ENCODE measurements at regions not wholly inside any gene's neighbourhood (a gene's known extent, or its start where the extent isn't known, plus 50 kb on each side); places are given as distances from the start of the nearest gene placed in this dataset.

DNA sequence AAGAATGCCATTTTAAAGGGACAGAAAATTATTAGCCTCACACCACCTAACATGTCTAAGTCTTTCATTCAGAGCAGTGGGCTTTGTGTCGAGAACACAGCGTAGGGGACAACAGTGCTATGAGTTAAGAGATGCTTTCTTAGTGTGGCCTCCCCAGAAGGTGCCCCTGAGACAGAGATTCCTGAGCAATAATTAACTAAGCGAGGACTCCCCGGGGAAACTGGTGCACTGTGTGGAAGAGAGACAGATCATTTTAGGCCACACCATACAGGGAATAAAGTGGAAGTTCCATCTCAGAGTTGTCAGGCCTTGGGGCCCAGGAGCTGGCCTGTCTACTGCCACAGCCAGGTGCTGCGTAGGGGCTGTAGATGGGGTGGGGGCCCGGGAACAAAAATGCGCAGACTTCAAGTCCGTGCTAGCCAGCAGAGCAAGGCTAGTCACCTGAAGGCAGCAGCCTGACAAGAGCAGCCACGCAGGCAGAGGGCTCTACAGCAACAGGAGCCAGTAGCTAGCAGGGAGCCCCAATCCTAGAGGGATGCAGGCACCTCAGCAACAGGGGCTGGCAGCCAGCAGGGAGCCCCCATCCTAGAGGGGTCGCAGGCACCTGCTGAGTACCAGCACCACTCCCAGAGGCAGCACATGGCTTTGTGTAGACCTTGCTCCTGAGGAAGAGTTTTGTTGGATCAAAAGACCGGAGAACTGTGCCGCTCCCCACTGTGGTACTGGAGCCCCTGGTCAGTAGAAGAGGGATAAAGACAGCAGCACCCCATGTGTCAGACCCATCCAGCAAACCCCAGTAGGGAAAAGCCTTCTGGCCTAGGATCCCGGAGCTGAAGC, 63.0 kb upstream of the NXT1 start:
- no peaks in the 10 kb centered on the region for H3K9me1 ChIP-seq (replicated peaks; ENCODE audit: control insufficient read depth, extremely low read depth, insufficient read depth, low read length)
- intact Hi-C loops (cut with micrococcal nuclease) (no loop called here), dilution Hi-C loops (cut with MboI; ENCODE audit: extremely low pct_ligation_motif_present, low sequenced_read_pairs) (no loop called here)
- BruUV-seq (replicated peaks) = no TSS peak
- no peak overlapping the region for H3K4me3 ChIP-seq (replicated peaks in 1 of 3; ENCODE audit: insufficient read depth in 1 of 3, low read depth in 1 of 3, low read length in 3 of 3)
- POLR2A ChIA-PET = no interaction called here
- H3K9me3 ChIP-seq (replicated peaks; ENCODE audit: control insufficient read depth, insufficient read depth, low read length) = no peaks in the 10 kb centered on the region
- no peak overlapping the region for H3K4me2 ChIP-seq (ENCODE audit: insufficient read depth, low read length)
- H3K27me3 ChIP-seq (ENCODE audit: control insufficient read depth in 2 of 2, insufficient read depth in 2 of 2, low read length in 2 of 2) = peaks cover 0 to 2% of the 10 kb centered on the region in 2 experiments
- FAIRE-seq (no peak), DNase-seq (ENCODE audit: low read depth, low spot score) (no peak)
- CTCF ChIA-PET = interaction anchor here (1.3 kb wide), 1 partner anchor 53 kb away, joined by 3 read pairs; no protein-coding TSS in a partner anchor
- no peaks in the 10 kb centered on the region for H4K20me1 ChIP-seq (replicated peaks; ENCODE audit: control insufficient read depth, extremely low read depth, insufficient read depth, low read length)
- H2AFZ ChIP-seq (ENCODE audit: low read depth, low read length) = no peak overlapping the region
- no peaks in the 10 kb centered on the region for H3K36me3 ChIP-seq (ENCODE audit: control insufficient read depth in 2 of 2, extremely low read depth in 1 of 2, insufficient read depth in 2 of 2, low read length in 2 of 2)
- no peaks in the 10 kb centered on the region for H3K79me2 ChIP-seq (ENCODE audit: control insufficient read depth, insufficient read depth, low read length)
- no peak overlapping the region for H3K27ac ChIP-seq (ENCODE audit: insufficient read depth, low read depth, low read length)
- no peak overlapping the region for H3K9ac ChIP-seq (replicated peaks; ENCODE audit: extremely low read depth, insufficient read depth, low read length)
- no peaks in the 10 kb centered on the region for H3K4me1 ChIP-seq (ENCODE audit: control insufficient read depth, extremely low read depth, insufficient read depth, low read length)
- no peak for TF ChIP-seq MYC (IDR thresholded peaks at IDR 0.05; ENCODE audit: low read depth, low read length)
- TF ChIP-seq, protein P1, sequence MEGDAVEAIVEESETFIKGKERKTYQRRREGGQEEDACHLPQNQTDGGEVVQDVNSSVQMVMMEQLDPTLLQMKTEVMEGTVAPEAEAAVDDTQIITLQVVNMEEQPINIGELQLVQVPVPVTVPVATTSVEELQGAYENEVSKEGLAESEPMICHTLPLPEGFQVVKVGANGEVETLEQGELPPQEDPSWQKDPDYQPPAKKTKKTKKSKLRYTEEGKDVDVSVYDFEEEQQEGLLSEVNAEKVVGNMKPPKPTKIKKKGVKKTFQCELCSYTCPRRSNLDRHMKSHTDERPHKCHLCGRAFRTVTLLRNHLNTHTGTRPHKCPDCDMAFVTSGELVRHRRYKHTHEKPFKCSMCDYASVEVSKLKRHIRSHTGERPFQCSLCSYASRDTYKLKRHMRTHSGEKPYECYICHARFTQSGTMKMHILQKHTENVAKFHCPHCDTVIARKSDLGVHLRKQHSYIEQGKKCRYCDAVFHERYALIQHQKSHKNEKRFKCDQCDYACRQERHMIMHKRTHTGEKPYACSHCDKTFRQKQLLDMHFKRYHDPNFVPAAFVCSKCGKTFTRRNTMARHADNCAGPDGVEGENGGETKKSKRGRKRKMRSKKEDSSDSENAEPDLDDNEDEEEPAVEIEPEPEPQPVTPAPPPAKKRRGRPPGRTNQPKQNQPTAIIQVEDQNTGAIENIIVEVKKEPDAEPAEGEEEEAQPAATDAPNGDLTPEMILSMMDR (IDR thresholded peaks at IDR 0.05; ENCODE audit: extremely low read depth in 1 of 2, insufficient read depth in 1 of 2, low read depth in 1 of 2, low read length in 2 of 2) = no peak
- no peak for TF ChIP-seq POLR2AphosphoS5 (IDR thresholded peaks at IDR 0.05; ENCODE audit: insufficient read depth, low read depth, low read length)
- TF ChIP-seq GATA2 (IDR thresholded peaks at IDR 0.05; ENCODE audit: insufficient read depth, insufficient read length, low read depth, low read length) = no peak
- no peak for TF ChIP-seq FOS (IDR thresholded peaks at IDR 0.05; ENCODE audit: borderline replicate concordance, insufficient read depth, low read length)
- TF ChIP-seq JUN (IDR thresholded peaks at IDR 0.05; ENCODE audit: borderline replicate concordance, insufficient read depth, insufficient read length, low read depth) = no peak
- TF ChIP-seq EZH2 (IDR thresholded peaks at IDR 0.05; ENCODE audit: borderline replicate concordance, low read depth, low read length, severe bottlenecking) = no peak
- TF ChIP-seq POLR2A (IDR thresholded peaks at IDR 0.05; ENCODE audit: low read depth, low read length) = no peak
- TF ChIP-seq, protein P2, sequence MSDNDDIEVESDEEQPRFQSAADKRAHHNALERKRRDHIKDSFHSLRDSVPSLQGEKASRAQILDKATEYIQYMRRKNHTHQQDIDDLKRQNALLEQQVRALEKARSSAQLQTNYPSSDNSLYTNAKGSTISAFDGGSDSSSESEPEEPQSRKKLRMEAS (IDR thresholded peaks at IDR 0.05; ENCODE audit: insufficient read depth, insufficient read length) = no peak

Data from endothelial cell of umbilical vein (primary cell).